NCI-H2081 (cell line): ENCODE measurements at regions not wholly inside any gene's neighbourhood (a gene's known extent, or its start where the extent isn't known, plus 50 kb on each side); places are given as distances from the start of the nearest gene placed in this dataset.
A peak's percentile ranks its signal among the peaks of the same experiment; 100 is the strongest.
"Not testable (repeated sequence)": the region's sequence is repeated elsewhere in the genome, so short reads cannot be mapped to it uniquely, and the experiment has no call there.

Source experiments
- DNase-seq, 2 experiments: peaks; one replicate each; lab custom pipeline; 2025; lab: John Stamatoyannopoulos, UW

DNA sequence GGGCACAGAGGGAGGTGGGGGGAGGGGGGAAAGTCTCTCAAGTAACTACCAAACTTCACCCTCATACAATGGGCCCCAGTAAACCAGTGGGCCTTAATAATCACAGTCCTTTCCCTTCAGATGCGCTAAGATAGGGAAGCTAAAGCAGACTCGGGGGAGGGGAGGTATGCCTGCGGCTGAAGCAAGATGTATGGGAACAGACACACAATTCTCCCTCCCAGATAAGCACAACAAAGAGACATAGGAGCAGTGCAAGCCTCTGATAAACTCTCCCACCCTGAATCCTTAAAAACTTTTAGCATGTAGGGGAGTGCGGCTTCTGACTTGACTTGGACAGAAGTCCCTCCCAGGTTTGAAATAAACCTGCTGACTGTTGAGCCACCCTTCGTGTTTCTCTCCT lies 54.7 kb downstream of the PROP1 start:
- DNase-seq: not testable (repeated sequence)

DNA sequence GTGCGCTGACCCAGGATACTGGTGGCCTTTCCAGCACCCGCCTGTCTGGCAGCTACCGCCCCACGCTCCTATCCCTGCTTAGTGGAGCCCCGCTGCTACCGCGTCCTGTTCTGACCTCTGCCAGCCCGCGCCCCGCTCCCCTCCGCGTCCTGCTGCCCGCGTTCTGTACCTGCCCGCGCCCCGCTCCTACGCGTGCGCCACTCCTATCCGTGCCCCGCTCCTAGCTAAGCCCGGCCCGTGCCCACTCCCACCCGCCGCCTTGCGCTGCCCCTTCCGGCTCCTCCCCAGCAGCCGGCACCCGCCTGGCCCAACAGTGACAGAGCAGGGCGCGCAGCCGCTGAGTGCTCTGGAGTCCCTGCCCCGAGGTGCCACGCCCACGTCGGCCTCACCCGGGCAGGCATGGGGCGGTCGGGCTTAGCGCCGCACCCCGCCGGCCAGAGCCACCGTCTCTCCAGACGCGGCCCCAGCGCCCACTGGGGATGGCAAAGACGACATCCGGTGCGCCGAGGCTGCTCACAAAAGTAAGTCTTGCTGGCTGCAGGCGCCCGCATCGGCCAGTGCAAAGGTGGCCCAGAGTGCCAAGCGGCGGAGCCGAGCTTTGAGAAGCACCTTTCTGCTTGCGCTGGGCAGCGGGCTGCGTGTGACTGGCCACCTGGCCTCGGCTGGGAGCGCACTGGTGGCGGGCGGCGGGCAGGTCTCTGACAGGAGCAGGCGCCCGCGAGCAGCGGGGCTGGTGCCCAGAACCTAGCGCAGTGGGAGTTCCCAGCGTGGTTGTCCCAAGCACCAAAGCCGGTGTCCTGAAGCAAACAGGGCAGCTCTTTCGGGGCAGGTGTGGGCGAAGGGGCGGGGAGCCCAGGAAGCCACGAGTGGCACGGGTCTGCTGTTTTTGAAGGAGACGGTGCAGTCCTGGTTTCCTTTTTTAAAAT lies 56.5 kb downstream of the PROP1 start:
- peak; percentile 33 to 35 for DNase-seq

DNA sequence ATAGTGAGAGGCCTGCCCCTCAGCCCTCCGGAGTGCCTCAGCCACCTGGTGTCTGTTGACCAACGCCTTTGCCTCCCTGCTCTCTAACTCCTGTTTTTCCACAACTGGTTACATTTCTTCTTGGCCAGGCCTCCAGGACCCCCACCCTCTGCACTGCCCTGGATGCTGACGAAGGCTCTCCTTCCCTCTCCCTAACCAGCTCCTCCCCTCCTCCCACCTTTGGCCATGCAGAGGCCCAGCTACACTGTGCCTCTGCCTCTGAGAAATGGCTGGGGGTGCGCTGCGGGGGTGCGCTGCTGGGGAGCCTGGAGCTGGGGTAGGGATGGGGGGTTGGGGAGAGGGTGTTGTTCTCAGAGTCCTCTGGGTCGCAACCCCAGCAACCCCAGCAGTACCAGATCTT lies 57.3 kb downstream of the PROP1 start:
- DNase-seq: not testable (repeated sequence)

DNA sequence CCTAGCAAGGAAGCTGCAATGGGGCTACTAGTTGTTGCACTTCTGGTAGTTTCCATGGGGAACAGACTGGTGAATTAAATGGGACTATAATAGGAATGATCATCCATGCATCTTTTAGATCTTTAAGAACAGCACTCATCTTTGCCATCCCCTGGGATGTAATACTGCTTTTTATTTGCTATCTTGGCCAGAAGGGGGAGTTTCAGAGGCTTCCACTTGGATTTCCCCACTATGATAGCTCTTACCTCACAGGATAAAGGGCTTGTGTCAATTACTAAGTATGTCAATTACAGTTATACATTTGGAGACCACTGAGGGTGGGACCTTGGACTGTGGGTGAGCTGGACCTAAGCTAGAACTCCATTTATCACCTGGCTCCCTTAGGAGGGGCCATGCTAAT lies 61.8 kb downstream of the PROP1 start:
- DNase-seq: not testable (repeated sequence)

DNA sequence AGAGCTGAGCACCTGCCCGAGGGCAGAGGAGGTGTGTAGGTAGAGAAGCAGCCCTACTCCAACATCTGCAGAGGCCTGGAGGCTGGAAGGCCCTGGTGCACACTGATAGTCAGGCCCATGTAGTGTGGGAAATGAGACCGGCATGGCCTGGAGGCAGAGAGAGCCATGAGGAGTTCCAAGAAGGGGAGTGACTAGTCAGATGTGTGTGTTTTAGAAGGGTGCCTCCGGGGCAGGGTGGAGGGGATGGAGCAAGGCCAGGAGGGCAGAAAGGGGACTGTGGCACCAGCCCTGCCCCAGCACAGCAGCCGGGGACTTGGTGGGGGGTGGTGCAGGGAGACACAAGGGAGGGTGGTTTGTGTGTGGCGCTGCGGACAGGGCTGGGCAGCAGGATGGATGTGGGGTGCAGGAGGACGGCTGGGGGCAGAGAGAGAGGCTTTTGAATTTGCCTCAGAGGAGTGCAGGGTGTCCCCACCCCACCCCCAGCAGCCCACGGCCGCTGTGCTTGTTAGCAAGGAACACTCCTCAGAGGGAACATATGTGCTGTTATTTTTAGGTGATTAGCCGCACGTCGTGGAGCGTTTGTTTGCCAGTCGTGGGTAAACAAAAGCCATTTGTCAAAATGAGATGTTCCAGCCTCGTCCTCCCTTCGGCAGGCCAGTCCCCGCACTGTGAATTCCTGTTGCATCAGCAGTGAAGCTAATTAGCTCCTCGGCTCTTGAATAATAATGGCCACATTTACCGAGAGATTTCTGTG lies 65.6 kb downstream of the PROP1 start:
- DNase-seq: peak in 1 of 2 experiments; percentile 18

DNA sequence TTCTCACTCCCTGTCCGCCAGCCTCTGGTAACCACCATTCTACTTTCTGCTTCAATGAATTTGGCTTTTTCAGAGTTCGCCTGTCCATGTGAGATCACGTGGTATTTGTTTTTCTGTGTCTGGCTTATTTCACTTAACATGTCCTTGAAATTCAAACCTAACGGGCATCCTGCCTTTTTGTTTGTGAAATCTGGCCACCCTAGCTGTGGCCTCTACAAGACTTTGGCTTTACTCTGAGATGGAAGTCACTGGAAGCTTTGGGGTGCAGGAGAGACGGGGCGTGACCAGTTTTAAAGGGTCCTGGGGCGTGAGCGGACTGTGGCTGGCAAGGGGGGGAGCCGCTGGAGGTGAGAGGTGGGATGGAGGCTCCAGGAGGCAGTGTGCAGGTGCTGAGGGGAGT lies 66.4 kb downstream of the PROP1 start:
- DNase-seq: not testable (repeated sequence)

DNA sequence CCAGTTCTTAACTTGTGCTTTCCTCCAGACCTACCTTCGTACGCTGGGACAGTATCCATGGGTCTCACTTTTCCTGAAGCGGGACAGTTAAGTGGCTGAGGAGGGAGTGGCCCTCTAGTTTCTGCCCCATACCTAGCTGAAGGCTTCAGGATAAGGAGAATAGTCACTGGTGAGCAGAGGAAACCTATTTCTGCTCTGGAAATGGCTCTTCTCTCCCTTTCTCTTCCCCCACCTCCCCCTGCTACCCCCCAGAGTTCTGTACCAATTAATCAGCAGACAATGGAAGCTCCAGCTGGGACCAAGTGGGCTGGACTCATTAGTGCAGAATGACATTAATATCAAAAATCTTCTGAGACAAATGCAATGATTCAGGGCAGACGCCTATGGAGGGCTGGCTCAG lies 68.5 kb downstream of the PROP1 start:
- DNase-seq: not testable (repeated sequence)

DNA sequence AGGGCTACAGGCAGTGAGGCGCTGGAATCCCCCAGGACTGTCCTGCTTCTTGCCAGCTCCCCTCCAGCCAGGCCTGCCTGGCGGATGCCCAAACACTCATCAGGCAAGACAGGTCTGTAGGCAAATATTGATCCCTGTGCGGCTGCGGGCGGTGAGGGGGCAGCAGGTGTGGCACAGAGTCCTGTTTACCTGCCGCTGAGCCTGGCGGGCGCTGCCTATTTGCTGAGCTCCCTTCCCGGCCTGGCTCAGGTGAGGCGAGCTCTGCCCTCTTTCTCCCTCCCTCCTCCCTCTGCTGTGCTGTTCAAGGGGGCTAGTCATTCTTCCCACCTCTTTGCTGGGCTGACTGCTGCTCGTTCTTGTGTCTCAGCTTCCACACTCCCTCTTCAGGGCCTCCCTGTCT lies 71.5 kb downstream of the PROP1 start:
- DNase-seq: not testable (repeated sequence)

DNA sequence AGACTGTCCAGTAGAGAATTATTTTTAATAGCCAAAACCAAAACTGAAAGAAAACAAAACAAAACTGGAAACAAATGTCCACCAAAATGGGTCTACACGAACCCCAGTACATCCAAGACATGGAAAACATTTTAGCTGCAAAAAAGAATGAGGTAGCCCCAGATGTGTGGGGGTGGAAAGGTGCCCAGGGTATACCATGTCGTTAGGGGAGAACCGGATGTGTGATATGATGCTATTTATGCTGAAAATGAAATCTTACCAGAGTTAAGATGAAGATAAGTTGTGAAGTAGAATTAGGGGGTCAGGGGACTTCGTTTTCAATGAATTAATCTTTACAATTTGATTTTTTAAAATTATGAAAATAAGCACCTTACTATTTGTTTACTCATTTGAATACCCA lies 72.2 kb downstream of the PROP1 start:
- not testable (repeated sequence) for DNase-seq

DNA sequence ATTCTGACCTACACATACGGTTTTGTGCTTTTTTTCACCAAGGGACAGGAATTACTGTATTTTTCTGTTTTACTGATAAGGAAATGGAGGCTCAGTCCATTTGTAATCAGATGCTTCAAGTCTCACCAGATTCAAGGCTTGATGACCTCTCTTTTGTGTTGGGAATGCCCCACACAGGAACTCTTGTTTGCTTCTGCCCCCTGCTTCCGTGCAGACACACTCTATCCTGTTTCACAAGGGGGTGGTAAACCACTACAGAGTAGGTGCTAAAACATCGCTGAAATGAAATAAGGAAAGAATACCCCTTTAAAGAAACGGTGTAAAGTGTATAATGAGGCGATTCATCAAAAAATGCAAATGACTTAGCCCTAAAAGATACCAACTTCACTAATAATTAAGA lies 72.9 kb downstream of the PROP1 start:
- not testable (repeated sequence) for DNase-seq

DNA sequence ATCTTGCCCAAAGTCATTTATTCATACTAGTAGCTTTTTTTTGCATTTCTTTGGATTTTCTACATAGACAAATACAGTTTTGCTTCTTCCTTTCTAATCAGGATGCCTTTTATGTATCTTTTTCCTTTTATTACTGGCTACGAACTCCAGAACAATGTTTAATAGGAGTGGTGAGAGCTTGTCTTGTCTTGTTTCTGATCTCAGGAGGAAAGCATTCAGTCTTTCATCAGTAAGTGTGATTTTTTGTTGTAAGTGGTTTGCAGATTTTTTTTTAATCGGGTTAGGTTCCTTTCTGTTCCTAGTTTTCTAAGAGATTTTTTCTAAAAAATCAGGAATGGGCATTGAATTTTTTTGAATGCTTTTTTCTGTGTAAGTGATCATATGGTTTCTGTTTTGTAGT lies 86.8 kb downstream of the PROP1 start:
- not testable (repeated sequence) for DNase-seq

DNA sequence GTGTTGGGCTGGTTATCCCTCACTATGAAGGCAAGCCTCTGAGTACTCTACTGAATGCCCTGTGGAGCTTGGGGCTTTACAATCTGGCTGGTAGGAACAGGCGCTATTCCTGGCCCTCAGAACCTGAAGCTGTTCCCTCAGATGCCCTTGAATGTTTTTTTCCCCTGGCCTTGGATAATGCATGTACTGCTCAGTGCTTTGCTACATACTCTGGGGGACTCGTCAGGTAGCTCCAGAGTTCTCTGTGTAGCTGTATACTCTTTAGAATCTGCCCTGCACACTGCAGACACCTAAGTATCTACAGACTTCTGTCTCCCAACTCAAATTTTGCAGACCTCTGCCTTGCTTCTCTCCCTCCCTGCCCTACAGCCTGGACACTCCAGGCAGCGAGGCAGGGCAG lies 93.2 kb downstream of the PROP1 start:
- DNase-seq: not testable (repeated sequence)

DNA sequence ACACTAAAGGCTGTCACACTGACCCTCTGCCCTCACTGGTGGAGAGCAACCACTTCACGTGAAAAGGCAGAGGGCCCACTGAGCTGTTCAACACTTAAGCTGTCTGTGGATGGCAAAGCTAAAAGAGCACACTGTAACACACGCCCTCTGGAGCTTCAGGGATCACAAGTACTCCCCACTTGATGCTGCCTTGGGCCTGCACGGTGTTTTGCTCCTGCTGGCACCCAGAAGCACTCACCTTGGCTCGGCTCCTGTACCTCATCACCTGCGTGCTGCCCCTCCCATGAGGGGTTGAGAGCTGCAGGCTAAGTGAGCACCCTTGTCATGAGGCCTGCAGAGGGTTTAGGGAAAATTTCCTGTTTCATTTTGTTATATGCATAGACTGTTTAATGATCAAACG lies 96.0 kb downstream of the PROP1 start:
- DNase-seq: not testable (repeated sequence)

DNA sequence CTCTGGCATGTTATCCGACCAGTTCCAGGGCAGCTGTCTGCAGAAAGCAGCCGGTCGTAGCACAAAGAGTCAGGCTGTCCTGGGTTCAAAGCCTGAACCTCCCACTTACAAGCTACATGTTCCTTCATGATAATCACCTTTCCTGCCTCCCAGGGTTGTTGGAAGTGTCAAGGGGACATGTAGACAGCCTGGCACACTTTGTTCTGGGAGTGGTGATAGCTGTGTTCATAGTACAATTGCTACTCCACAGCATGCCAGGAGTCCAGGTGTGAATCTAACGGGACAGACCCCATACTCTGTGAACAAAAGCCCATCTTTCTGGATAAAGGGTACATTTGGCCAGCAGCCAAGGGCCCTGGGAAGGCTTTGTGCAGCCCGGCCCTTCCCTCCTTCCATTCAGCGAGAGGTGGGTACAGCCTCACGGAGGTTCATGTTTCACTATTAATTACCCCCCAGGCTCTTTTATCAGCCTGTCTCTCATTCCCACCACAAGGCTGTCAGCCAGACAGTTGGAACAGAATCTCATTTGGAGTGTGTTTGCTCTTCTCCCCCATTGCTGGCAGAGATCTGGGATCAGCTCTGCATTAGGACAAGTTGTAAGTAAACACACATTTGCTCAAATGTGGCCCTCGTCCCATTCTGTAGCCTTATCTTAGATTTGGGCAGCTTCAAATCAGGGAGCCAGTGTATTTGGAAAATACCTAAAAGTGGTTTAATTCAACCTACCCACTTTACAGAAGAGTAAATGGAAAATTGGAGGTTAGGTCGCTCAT lies 101.2 kb downstream of the PROP1 start:
- DNase-seq: not testable (repeated sequence)

DNA sequence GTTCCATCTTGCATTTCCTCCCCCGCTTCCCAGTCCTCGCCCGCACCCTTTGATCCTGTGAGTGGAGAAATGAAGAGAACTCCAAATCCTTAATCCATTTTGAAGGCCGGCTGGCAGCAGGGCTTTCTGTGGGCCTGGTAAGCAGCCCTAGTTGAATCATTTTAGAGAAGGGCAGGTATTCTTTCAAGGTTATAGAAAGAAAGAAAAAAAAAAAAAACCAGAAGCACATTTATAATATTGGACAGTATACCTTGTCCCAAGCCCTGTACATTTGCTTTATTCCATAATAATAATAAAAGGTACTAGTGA lies 103.7 kb downstream of the PROP1 start:
- DNase-seq: not testable (repeated sequence)

DNA sequence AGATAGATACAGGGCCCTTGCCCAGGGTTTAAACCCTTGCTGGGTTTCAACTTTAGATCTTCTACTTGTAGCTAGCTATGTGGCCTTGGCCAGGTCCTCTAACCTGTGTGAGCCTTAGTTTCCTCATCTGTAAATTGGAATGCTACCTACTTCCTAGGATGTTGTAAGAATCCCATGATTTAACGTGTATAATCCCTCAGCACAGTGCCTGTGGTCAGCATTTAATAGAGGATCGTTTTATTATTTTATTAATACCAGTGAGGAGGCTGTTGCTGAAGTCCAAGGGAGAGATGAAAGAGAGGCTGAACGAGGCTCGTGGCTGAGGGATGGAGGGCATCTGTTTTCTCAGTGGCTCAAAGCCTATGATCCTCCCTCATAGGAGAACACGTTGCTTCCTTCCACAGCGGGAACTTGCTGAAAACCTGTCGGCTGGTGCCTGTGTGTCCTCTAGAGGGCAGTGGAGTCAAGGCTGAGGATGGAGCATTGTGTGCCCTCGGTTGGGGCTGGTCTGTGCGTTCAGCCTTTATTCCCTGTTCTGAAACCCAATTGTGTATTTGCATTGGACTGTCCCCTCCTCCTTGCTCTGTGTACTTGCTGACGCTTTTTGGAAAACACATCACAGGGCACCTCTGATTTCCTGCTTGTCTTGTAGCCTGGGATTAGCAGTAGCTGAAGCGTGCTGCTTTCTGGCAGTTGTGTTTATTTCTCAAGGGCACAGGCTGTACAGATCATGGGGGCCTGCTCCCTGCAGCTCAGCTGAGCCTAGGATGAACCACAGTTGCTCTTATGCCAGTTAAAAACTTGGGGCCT lies 104.3 kb downstream of the PROP1 start:
- DNase-seq: not testable (repeated sequence)

DNA sequence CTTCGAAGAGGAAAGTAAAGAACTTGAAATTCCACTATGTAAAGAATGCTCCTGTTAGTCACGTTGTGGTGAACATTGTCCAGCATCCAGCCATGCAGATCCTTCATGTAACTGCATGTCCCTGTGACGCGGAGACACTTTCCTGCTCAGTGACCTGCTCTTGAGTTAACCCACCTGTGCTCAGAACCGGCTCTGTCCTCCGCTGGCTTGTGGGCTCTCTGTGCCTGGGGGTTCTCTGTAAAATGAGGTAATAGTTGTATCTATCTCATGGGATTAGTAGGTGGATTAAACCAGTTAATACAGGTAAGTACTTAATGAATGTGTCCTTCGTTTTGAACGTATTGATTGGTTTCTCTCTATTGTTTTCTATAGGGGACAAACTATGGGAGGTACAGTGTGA lies 100.6 kb upstream of the FAM153A start:
- DNase-seq: not testable (repeated sequence)

DNA sequence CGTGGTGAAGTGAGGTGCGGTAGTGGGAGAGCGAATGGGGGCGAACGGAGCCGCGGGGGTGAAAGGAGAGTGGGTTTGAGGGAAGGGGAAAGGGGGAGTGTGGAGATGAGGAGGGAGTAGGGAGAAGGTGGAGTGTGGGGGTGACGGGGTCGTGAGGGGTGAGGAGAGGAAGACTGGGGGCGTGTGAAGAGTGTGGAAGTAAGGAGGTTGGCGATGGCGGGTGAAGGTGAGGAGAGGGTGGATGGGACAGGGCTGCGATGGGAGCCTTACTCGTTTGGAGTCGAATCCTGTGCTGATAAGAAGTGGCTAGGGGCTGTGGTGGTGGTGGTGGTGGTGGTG lies 93.2 kb upstream of the FAM153A start:
- not testable (repeated sequence) for DNase-seq

DNA sequence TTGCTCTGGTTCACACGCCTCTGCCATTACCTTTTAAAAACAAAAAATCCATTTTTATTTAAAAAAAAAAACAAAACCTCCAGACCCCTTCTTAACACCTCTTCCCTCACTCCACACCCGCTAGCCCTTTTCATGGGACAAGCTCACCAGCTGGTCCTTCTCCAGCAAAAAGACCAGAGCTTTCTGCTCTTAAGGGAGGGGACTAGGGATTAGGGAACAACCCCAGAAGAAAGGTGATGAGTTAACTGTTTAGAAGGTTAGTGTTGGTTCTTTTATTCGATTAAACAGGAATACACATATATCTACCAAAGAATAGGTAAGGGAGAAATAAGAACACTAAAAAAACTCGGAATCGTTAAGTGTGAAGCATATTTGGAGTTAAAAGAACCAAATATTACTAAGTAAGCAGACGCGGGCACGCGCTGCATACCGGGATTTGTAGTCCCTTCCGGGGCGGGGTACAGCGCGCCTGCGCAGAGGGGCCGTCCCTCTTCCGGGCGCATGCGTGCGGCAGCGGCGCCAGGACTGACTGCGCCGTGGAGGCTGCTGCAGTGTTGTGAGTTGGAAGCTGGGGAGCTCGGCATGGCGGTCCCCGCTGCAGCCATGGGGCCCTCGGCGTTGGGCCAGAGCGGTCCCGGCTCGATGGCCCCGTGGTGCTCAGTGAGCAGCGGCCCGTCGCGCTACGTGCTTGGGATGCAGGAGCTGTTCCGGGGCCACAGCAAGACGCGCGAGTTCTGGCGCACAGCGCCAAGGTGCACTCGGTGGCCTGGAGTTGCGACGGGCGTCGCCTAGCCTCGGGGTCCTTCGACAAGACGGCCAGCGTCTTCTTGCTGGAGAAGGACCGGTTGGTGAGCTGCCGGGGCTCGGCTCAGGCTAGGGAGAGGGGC lies 92.6 kb upstream of the FAM153A start:
- not testable (repeated sequence) for DNase-seq

DNA sequence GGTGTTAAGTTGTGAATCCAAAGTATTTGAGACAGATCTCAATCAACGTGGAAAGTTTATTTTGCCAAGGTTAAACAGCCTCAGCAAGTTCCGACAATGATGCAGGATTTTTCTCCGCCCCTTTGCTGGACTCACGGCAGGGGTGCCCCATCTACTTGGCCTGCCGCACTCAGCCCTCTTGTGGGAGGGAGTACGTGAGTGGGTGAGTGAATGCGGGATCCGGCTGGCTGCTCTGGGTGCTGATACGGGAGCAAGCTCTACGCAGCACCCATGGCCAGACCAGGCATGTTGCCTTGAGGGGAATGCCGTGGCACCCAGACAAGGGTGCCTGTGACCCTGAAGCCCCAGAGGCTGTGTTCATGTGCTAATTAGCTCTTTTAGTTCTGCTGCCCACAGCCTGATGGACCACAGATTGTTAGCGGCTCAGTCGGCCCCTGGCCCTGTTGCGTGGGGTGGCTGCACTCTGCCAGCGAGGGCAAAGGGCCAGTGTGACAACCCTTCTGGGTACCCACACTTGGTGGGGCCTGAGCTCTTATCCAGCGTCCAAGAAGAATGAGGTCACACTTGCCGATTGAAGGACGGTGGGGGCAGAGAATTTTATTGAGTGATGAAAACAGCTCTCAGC lies 81.2 kb upstream of the FAM153A start:
- not testable (repeated sequence) for DNase-seq
